ENCODE measurements at regions not wholly inside any gene's neighbourhood (a gene's known extent, or its start where the extent isn't known, plus 50 kb on each side); places are given as distances from the start of the nearest gene placed in this dataset.

GRCh38 chr10:120314442-120314841, 142.6 kb upstream of the PLPP4 start:
- TF ChIP-seq POLR2A (IDR thresholded peaks at IDR 0.05) (no peak), CTCF (IDR thresholded peaks at IDR 0.05) (no peak)

All from right lobe of liver (tissue), 4 donors.